HG02943 (cell line): ENCODE measurements at regions not wholly inside any gene's neighbourhood (a gene's known extent, or its start where the extent isn't known, plus 50 kb on each side); places are given as distances from the start of the nearest gene placed in this dataset.
"Not testable (repeated sequence)": the region's sequence is repeated elsewhere in the genome, so short reads cannot be mapped to it uniquely, and the experiment has no call there.

ENCODE experiments used
- ATAC-seq: cut with Tn5 transposase; IDR thresholded peaks from one replicate; pipeline ENCODE4 v1.9.1; 2021; ENCODE audit warnings: mild to moderate bottlenecking, low read depth, moderate library complexity; ENCODE audit not compliant: unreplicated experiment

DNA sequence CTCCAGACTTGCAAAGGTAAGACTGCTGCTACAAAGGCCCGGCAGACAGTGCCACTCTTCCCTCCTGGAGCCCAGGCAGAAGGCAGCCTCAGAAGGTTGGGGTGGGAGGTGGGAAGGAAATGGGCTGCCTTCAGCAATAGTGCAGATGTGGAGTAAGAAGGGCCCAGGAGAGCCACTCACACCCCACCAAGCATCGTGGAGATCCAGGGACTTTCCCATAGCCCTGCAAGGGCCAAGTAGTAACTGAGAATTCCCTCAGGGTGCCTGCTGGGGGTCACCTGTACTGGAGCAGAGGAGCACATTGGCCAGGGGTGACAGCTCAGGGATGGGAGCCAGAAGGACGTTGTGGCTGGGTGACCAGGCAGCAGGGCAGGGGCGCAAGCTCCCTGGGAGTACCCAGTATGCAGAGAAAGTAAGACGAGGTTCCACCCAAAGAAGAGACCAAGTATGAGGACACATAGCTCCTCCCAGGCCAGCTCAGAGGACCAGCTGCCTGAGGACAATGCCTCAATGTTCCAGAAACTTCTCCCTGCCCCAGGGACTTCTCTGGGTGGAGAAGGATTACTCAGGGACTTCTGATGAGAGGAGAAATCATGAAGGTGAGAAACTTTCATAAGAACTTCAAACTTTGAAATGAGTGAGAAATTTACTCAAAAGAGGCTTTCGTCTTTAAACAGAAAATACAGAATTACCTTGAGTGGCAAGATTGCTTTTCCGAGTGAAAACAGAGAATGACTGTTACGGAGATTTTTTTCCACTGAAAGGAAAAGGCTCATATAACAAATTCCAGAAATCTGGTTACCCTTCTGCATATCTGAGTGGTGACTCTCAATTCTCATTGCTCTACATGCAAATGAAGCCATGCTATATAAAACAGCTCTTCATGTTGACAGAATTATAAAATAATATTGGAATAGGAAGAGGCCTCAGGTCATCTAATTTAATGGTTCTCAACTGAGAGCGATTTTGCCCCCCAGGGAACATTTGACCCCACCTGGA, 87.9 kb upstream of the TRIO start:
- no peak for ATAC-seq

DNA sequence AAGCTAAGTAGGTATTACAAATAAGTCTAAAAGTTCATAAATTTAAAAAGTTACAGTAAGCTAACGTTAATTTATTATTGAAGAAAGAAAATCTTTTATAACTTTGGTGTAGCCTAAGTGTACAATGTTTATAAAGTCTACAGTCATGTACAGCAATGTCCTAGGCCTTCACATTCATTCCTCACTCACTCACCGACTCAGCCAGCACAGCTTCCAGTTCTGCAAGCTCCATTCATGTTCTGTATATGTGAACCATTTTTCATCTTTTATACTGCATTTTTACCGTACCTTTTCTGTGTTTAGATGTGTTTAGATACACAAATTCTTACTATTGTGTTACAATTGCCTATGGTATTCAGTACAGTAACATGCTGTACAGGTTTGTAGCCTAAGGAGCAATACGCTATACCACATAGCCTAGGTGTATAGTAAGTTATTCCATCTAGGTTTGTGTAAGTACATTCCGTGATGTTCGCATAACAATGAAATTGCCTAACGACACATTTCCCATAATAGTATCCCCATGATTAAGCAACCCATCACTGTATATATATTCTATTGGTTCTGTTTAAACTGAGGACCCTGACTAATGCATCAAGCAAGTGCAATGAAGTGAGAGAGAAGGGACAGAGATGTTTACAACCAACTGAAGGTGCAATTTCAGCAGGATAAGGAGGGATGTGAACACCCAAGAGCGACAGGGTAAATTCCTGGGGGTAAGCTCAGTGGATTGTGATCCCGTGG, 88.9 kb upstream of the TRIO start:
- ATAC-seq = no peak

DNA sequence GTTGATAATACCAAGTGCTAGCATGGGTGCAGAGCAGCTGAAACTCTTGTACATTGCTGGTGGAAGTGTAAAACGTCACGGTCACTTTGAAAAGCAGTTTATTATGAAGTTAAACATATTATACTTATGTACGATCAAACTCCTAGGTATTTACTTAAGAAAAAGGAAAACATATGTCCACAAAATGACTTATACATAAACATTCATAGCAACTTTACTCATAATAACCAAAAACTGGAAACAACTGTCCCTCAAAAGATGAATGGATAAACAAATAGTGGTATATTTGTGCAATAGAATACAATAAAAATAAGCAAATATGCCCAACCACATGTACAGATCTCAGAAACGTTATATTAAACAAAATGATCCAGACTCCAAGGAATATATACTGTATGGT, 92.3 kb upstream of the TRIO start:
- no peak for ATAC-seq

DNA sequence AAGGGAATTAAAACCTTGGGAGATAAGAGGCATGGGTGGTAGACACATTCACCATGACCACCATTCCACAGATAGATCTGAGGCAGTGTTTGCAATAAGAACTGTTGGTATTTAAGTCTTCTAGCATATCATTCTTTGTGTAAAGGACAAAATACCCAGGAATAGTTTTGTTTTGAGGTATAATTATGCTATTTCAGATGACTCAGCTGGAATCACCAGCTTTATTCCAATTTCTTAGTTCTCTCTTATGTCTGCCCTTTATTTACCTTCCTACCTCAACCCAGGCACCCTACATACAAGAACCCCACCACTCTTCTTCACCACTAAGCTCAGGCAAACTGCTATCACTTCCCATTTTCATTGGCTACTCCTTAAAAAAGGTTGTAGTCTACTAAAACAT, 94.7 kb upstream of the TRIO start:
- no peak for ATAC-seq

DNA sequence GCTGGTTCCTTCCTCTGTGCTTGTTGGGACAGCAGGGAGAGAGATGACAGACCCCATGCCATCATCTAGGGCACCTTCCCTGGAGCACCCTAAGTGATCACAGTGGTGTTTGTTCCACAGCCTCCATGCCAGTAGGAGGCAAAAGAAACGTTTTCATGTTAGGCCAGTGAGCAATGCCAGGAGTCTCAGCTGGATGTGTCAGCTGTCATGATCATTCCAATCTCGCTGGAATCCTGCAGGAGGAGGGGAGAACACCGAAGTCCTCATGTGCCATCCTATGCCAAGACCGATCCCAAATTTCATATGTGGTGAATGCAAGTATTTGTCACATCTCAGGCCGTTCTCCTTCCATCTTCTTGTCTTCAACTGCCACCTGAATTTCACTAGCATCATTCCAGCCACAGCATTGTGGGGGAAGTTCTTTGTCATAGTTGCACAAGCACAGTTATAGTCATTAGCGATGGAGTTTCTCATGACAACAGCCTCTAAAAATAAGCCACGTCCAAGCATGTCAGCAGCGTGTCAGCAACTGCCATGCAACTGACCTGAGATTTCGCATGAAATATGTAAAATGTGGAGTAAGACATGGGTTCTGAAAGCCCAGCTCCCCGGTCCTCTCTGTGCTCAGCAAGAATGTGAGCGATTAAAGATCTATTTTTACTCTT, 97.2 kb upstream of the DNAH5 start:
- no peak for ATAC-seq

DNA sequence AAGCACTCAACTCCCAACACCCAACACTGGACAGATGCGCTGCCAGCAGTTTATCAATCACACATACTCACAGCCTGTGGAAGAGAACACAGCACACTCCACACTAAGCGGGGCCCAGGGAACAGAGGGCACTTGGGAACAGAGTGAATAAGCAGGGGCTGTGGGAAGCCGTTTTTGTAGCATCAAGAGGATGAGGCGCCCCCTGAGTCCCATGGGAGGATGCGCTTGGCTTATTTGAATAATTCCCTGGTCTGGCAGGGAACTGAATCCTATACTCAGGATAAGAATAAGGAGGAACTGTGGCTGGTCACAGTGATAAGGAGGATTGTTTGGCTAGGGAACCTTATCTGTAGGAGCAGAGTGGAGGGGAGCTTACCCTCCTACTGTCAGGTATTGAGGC, 96.1 kb upstream of the DNAH5 start:
- ATAC-seq = no peak

DNA sequence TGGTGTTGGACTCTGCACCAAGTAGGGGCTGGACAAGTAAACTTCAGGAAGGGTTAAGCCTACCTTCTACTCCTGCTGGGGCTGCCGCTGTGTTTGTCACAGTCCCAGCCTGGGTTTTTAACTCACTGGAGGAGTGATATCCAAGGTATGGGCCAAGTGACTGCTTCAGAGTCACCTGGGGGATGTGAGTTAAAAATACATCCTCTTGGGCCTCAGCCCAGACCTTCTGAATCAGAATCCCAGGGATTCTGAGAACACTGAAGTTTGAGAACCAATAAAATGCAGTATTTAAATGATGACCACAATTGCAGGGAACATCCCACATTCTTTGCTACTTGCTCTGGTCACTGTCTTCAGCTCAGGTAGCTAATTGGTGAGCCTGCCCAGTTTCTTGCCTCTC, 95.1 kb upstream of the DNAH5 start:
- no peak for ATAC-seq

DNA sequence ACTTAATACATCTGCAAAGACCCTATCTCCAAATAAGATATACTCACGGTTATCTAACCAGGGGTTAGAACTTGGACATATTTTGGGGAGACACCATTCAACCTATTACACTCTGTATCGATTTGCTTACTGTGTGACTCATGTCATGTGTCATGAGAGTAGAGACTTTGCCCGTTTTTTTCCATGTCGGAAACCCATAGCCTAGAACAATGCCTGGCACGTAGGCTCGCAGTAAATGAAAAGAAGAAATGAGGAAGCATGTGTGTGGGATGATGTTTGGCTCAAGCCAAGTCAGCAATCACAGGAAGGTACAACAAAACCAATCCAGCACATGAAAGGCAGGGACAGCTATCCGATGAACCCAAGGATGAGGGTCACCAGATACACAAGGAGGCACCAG, 94.6 kb upstream of the DNAH5 start:
- no peak for ATAC-seq

DNA sequence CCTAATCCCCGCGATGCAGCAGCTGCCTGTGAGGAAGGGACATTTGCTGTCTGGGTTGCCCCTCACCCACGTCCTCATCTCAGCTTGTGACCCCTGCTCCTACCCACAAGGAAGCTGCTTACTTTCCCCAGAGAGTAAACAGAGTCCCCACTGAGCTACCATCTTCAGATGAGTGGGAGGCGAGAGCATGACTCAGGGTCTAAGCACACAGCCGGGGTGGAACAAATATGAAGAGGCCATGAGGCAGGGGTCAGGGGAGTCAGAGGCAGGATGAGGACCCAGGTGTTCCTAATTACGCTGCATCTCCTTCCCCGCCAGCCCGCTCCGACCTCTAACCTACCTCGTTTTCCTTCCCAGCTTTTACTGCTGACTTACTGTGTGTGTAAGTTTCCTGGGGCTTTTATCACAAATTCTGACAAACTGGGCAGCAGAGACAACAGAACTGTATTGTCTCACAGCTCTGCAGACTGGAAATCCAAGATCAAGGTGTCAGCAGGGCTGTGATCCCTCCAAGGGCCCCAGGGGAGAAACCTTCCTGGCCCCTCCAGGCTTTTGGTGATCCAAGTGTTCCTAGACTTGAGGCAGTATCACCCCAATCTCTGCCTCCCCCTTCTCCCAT, 94.0 kb upstream of the DNAH5 start:
- no peak for ATAC-seq

DNA sequence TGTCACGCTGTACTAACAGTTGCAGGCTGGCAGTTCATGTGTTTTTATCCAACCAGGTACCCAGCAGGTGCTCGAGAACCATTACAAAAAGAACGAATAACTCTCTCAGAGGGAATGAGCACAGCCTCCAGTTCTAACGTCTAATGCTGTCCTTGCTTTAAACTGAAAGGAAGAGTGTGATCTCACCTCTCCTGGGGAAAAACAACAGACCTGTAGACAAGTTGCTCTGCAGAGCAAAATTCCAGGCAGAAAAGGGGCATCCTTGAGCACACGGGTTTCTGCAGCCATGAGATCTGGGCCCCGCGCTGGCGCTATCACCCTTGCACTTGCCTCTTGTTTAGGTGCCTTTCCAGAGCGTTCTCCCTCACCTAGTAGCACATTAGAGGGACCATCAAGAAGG, 92.5 kb upstream of the DNAH5 start:
- ATAC-seq = no peak

DNA sequence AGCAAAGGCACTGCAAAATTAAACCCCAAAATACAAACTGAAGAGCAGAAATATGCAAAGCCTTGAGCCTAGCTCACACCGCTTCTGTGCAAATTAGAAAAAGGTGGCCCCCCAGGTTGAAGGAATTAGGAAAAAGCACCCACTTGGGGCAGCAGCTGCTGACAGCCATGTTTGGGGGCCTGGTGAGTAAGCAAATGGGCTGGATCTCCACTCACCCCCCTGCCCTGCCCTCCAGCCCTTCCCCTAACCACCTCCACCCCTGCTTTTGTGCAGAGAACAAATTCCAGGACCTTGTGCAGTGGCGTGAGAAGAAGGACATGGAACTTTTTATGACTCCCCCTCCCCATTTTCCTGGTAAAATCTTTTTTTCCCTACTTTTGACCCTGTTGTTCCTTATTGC, 92.0 kb upstream of the DNAH5 start:
- no peak for ATAC-seq

DNA sequence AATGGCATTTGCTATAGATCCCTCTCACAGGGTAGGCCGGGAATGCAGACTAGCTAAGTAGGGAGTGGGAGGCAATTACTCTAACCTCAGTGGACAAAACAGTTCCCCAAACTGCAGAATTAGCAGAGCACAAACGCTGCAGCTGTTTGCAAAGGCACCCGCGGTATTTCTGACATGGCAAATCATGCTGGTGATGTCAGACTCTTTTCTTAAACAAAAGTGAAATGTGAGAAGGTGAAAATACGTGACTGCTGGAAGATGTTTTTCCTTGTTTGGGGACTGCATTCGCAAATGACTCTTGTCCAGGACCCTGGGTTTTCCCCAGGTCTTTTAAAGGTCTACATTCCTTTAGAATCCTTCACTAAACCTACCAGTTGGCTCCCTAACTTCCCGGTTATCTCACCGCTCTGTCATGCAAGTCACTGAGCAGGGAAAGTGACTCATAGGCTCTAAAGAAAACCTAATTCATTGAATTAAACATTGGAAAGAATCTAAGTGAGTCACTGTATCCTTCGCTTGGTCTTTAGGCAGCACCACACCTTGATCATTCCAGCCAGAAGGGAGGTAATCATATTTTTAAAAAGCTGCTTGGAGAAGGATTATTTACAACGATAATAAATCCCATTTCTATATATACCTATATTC, 91.5 kb upstream of the DNAH5 start:
- no peak for ATAC-seq

DNA sequence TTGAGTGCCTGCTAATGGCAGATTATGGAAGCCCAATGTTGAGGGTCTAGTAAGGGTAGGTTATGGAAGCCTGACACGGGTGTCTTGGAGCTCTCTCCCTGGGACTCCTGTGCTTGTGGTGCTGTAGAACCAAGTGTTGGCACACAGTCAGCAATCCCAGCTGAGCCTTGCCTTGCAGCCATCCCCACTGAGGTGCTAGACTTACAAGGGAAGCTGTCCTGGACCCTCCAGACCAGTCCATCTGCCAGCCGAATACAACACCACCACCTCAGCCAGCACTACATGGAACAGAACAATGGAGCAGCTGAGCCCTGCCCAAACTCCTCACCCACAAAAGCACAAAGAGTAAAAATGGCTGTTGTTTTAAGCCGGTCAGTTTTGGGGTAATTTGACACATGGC, 90.5 kb upstream of the DNAH5 start:
- ATAC-seq = no peak

DNA sequence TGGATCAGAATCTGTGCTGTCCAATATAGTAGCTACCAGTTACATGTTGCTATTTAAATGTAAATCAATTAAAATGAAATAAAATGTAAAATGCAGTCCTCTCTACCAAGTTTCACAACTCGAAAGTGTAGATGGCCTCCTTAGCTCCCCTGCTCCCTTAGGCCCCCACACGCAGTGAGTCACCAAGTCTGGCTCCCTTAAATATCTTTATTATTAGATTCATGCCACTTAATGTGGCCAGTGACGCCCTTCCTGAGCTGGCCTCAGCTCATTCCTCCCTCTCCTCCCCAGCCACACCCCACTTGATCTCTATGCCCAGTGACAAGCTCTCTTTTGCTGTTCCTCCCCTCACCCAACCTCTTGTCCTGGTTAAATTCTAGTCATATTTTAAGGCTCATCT, 88.4 kb upstream of the DNAH5 start:
- no peak for ATAC-seq

DNA sequence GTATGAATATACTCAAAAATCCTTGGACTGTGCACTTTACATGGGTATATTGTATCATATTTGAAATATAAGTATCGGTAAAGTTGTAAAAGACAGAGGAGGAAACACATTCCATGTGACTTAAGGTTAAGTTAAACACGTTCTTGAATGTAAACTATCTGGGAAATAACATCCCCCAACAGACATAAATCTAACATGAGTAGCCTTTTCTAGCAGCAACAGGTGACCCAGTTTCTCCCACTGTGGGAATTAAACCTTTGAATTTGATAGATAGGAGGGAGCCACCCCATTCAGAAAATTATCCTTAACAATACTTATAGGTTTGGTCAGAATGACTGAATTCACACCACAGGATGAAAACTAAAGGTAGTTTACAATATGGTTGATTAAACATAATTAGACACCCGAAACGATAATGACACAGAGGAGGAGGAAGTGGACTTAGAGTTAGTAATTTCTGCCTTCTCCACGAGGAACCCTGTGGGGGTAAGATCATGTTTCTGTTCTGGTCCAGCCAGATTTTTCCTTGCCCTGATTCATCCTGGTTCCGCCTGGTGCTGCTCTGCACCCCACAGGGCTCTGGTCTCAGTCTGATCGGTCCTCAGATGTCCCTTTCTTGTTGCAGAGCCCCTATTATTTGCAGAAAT, 84.6 kb upstream of the DNAH5 start:
- no peak for ATAC-seq

DNA sequence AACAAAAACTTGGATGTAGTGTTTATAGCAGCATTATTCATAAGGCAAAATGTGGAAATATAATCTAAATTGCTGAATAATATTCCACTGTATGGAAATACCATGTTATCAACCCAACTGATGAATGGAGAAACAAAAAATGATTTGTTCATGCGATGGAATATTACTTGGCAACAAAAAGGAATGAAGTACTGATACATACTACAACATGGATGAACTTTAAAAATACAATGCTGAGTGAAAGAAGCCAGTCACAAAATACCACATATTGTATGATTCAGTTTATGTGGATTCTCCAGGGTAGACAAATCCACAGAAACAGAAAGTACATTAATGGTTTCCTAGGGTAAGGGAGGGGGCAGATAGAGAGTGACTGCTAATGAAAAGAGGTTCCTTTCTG, 83.7 kb upstream of the DNAH5 start:
- ATAC-seq = no peak

DNA sequence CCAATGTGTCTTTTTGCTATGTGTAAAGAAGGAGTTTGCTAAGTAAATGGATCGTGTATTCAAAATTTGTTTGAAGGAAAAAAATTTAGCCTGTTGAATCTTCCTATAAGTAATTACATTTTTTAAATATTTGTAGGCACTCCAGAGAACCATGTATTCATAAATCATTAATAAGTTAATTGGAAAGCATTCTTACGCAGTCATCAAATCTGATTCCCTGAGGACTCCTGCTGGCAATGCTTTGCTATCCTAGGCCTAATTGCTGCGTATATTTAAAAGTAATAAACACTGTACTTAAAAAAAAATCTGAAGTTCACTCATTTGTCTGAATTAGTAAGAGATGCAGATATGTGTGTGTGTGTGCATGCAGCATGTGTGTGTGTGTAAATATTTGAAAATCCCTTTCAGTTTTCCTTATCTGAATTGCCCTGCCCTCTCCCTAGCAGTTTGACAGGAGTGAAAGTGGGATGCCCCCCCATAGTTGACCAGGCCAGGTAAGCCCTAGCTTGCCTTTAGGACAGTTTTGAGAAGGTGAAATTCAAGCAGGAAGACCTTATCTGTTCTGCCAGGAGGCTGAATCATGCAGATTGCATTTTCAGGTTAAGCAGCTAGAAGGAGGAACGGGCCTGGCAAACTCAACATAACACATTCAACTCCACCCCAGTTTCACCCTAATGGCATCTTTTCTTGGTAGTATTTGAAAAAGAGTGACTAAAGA, 81.2 kb upstream of the DNAH5 start:
- ATAC-seq = no peak

DNA sequence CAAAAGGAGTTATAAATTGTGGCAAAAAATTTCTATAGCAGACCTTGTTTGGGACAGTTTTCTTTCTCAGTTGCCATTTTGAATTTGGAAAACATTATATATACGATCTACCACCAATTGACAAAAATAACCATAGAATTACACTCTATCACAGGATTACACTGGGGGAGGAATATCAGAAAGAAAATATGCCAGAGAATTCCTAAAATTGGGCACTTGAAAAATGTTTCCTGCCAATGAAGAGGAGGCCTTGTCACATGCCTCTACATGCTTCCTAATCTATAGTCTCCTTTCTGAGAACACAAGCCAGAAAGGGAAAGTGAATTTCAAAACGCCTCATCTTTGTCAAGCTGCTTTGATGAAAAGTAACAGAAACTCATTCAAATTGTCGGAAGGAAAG, 78.5 kb upstream of the DNAH5 start:
- no peak for ATAC-seq

DNA sequence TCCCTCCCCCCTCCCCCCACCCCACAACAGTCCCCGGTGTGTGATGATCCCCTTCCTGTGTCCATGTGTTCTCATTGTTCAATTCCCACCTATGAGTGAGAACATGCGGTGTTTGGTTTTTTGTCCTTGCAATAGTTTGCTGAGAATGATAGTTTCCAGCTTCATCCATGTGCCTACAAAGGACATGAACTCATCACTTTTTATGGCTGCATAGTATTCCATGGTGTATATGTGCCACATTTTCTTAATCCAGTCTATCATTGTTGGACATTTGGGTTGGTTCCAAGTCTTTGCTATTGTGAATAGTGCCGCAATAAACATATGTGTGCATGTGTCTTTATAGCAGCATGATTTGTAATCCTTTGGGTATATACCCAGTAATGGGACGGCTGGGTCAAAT, 76.5 kb upstream of the DNAH5 start:
- ATAC-seq = not testable (repeated sequence)
